A673 (cell line): ENCODE measurements at regions not wholly inside any gene's neighbourhood (a gene's known extent, or its start where the extent isn't known, plus 50 kb on each side); places are given as distances from the start of the nearest gene placed in this dataset.
"Not testable (repeated sequence)": the region's sequence is repeated elsewhere in the genome, so short reads cannot be mapped to it uniquely, and the experiment has no call there.

Source experiments
- BruUV-seq: library from RNA; stranded (reverse); fragments of 400-500 nt; replicated peaks from 2 replicates; lab custom pipeline; 2021; lab: Mats Ljungman, UMichigan
- CTCF ChIA-PET: fragments of 300-600 bp; sonication (Branson Sonifier 250); formaldehyde crosslinking; loops from one replicate; lab custom pipeline; 2022; ENCODE audit warnings: antibody characterized with exemption; lab: Charles Lee
- POLR2A ChIA-PET: fragments of 300-600 bp; sonication (Branson Sonifier 250); formaldehyde crosslinking; loops from one replicate; lab custom pipeline; 2022; ENCODE audit warnings: antibody characterized with exemption; ENCODE audit not compliant: low non-redundant PET; lab: Charles Lee
- DNase-seq: peaks from one replicate; pipeline ENCODE4 v3.0.0-alpha.2; 2015; ENCODE audit warnings: low spot score
- H3K27ac ChIP-seq: fragments of 200-600 bp; sonication (generic); 2 replicates; pipeline ENCODE4 v1.5.1; 2016; ENCODE audit warnings: mixed run types, low read depth, mild to moderate bottlenecking, mixed read lengths, antibody characterized with exemption, low read length; ENCODE audit not compliant: poor library complexity, severe bottlenecking
- H3K27me3 ChIP-seq: fragments of 200-600 bp; sonication (generic); replicated peaks from 2 replicates; pipeline ENCODE4 v1.6.1; 2017; ENCODE audit warnings: mixed run types, low read depth, mild to moderate bottlenecking, mixed read lengths, antibody characterized with exemption, low read length; ENCODE audit not compliant: insufficient read depth, poor library complexity
- H3K36me3 ChIP-seq: fragments of 200-600 bp; sonication (generic); 2 replicates; pipeline ENCODE4 v1.6.1; 2016; ENCODE audit warnings: mixed run types, mild to moderate bottlenecking, mixed read lengths, antibody characterized with exemption, low read length; ENCODE audit not compliant: insufficient read depth, poor library complexity, severe bottlenecking
- H3K4me1 ChIP-seq: fragments of 200-600 bp; sonication (generic); 2 replicates; pipeline ENCODE4 v1.6.1; 2017; ENCODE audit warnings: mixed run types, mild to moderate bottlenecking, mixed read lengths, antibody characterized with exemption, low read length; ENCODE audit not compliant: insufficient read depth, poor library complexity, severe bottlenecking
- H3K4me3 ChIP-seq: fragments of 200-600 bp; sonication (generic); 2 replicates; pipeline ENCODE4 v1.5.1; 2016; ENCODE audit warnings: low read depth, mixed run types, mild to moderate bottlenecking, mixed read lengths, low read length; ENCODE audit not compliant: poor library complexity, severe bottlenecking
- H3K9me3 ChIP-seq: fragments of 200-600 bp; sonication (generic); 2 replicates; pipeline ENCODE4 v1.6.1; 2016; ENCODE audit warnings: mixed run types, low read depth, mild to moderate bottlenecking, mixed read lengths, antibody characterized with exemption, low read length; ENCODE audit not compliant: poor library complexity, severe bottlenecking
- CTCF ChIP-seq: fragments of 300-800, 200-600 bp; sonication (generic); conservative IDR thresholded peaks from 2 replicates; pipeline ENCODE4 v1.5.1; 2017; ENCODE audit warnings: low read depth, mild to moderate bottlenecking, antibody characterized with exemption, low read length, moderate library complexity, mixed read lengths
- EZH2 ChIP-seq: fragments of 200-600 bp; sonication (generic); IDR thresholded peaks from 2 replicates; pipeline ENCODE4 v1.6.1; 2017; ENCODE audit warnings: borderline replicate concordance, low read depth, mild to moderate bottlenecking, mixed read lengths, antibody characterized with exemption, low read length; ENCODE audit not compliant: poor library complexity, severe bottlenecking
- intact Hi-C: fragments of 100-400 bp; cut with micrococcal nuclease; formaldehyde crosslinking; loops from one replicate; pipeline ENCODE4 v1.10.0; 2022; ENCODE audit not compliant: unreplicated experiment

- CTCF ChIA-PET, H3K27me3 ChIP-seq, H3K36me3 ChIP-seq, DNase-seq, H3K4me1 ChIP-seq, BruUV-seq, POLR2A ChIA-PET, intact Hi-C loops, H3K4me3 ChIP-seq, H3K27ac ChIP-seq: not testable (repeated sequence)
- H3K9me3 ChIP-seq = peaks cover 14% of the 10 kb centered on the region
These were observed 1948.0 kb upstream of the DEFB115 start for GRCh38 chr20:29309481-29309880.

GRCh38 chr20:29311046-29311445 is 1946.4 kb upstream of the DEFB115 start:
- CTCF ChIA-PET, intact Hi-C loops: not testable (repeated sequence)

GRCh38 chr20:29312679-29313078 is 1944.8 kb upstream of the DEFB115 start:
- DNase-seq, H3K9me3 ChIP-seq, CTCF ChIA-PET, POLR2A ChIA-PET, H3K4me1 ChIP-seq, H3K27me3 ChIP-seq, H3K4me3 ChIP-seq, intact Hi-C loops, H3K27ac ChIP-seq, H3K36me3 ChIP-seq, BruUV-seq: not testable (repeated sequence)

More at GRCh38 chr20:29311046-29311445, 1946.4 kb upstream of the DEFB115 start:
- H3K36me3 ChIP-seq, DNase-seq, H3K4me3 ChIP-seq, H3K9me3 ChIP-seq, H3K4me1 ChIP-seq, POLR2A ChIA-PET, H3K27me3 ChIP-seq, BruUV-seq, H3K27ac ChIP-seq: not testable (repeated sequence)

GRCh38 chr20:29313481-29313880 is 1944.0 kb upstream of the DEFB115 start:
- Histone ChIP-seq H3K27me3 (no peaks in the 10 kb centered on the region), H3K9me3 (peaks cover 3% of the 10 kb centered on the region), H3K36me3 (no peaks in the 10 kb centered on the region), H3K4me1 (no peaks in the 10 kb centered on the region), H3K27ac (no peak overlapping the region), H3K4me3 (no peak overlapping the region)
- ChIA-PET POLR2A (no interaction called here), CTCF (no interaction called here)
- DNase-seq = no peak
- intact Hi-C loops = no loop called here
- no TSS peak for BruUV-seq
- TF ChIP-seq CTCF (no peak), EZH2 (no peak)

- BruUV-seq = no TSS peak
- no peak for TF ChIP-seq EZH2
- no peak for TF ChIP-seq CTCF
- CTCF ChIA-PET = no interaction called here
- H3K9me3 ChIP-seq = peaks cover 3% of the 10 kb centered on the region
- POLR2A ChIA-PET = no interaction called here
- no peaks in the 10 kb centered on the region for H3K36me3 ChIP-seq
- no peaks in the 10 kb centered on the region for H3K4me1 ChIP-seq
- intact Hi-C loops = no loop called here
- H3K27me3 ChIP-seq = no peaks in the 10 kb centered on the region
- DNase-seq = no peak
- H3K4me3 ChIP-seq = no peak overlapping the region
- no peak overlapping the region for H3K27ac ChIP-seq
These were observed 1943.2 kb upstream of the DEFB115 start for GRCh38 chr20:29314294-29314693.
